NCI-H2196 (cell line): ENCODE measurements at regions not wholly inside any gene's neighbourhood (a gene's known extent, or its start where the extent isn't known, plus 50 kb on each side); places are given as distances from the start of the nearest gene placed in this dataset.

Experiments
- DNase-seq: peaks from one replicate; lab custom pipeline; 2025; ENCODE audit not compliant: unreplicated experiment; lab: John Stamatoyannopoulos, UW

GRCh38 chr9:95733741-95734666 lies 141.5 kb upstream of the ERCC6L2 start:
- no peak for DNase-seq

GRCh38 chr9:95732802-95733688 lies 142.4 kb upstream of the ERCC6L2 start:
- no peak for DNase-seq

GRCh38 chr9:95731876-95732275 lies 143.6 kb upstream of the ERCC6L2 start:
- no peak for DNase-seq

GRCh38 chr9:95729669-95730368 lies 145.7 kb upstream of the ERCC6L2 start:
- no peak for DNase-seq

- DNase-seq: no peak
Measured at GRCh38 chr9:95729046-95729445, 146.4 kb upstream of the ERCC6L2 start.

- no peak for DNase-seq
Measured at GRCh38 chr9:95727947-95728520, 147.5 kb upstream of the ERCC6L2 start.

GRCh38 chr9:95726756-95727155 lies 148.7 kb upstream of the ERCC6L2 start:
- DNase-seq: peak; percentile 45

GRCh38 chr9:95725045-95725444 lies 150.4 kb upstream of the ERCC6L2 start:
- DNase-seq: no peak

GRCh38 chr9:95724253-95724991 lies 151.1 kb upstream of the ERCC6L2 start:
- no peak for DNase-seq

- no peak for DNase-seq
Measured at GRCh38 chr9:95722141-95722540, 153.3 kb upstream of the ERCC6L2 start.

- DNase-seq: no peak
Measured at GRCh38 chr9:95721061-95721531, 154.4 kb upstream of the ERCC6L2 start.

- no peak for DNase-seq
Measured at GRCh38 chr9:95720496-95720895, 155.0 kb upstream of the ERCC6L2 start.

GRCh38 chr9:95719354-95719753 lies 156.1 kb upstream of the ERCC6L2 start:
- no peak for DNase-seq

- DNase-seq: no peak
Measured at GRCh38 chr9:95718263-95718662, 157.2 kb upstream of the ERCC6L2 start.

GRCh38 chr9:95715868-95716435 lies 159.5 kb upstream of the ERCC6L2 start:
- DNase-seq: peak; percentile 32

GRCh38 chr9:95710446-95710845 lies 165.0 kb upstream of the ERCC6L2 start:
- DNase-seq: no peak

GRCh38 chr9:95696701-95697100 lies 178.8 kb upstream of the ERCC6L2 start:
- no peak for DNase-seq

- DNase-seq: no peak
Measured at GRCh38 chr9:95691435-95691834, 174.7 kb upstream of the PTCH1 start.

GRCh38 chr9:95689669-95690068 lies 172.9 kb upstream of the PTCH1 start:
- no peak for DNase-seq

GRCh38 chr9:95684516-95684915 lies 167.7 kb upstream of the PTCH1 start:
- no peak for DNase-seq
